Endothelial cell of umbilical vein (primary cell): ENCODE measurements at regions not wholly inside any gene's neighbourhood (a gene's known extent, or its start where the extent isn't known, plus 50 kb on each side); places are given as distances from the start of the nearest gene placed in this dataset.

ENCODE experiments used
- BruUV-seq: library from RNA; stranded (reverse); fragments of 400-500 nt; replicated peaks from 2 replicates; lab custom pipeline; 2021; lab: Mats Ljungman, UMichigan
- CTCF ChIA-PET: fragments of 300-600, 350-600 bp; sonication (Branson Sonifier 250); formaldehyde crosslinking; loops from one replicate; lab custom pipeline; 2021; ENCODE audit warnings: antibody characterized with exemption, inconsistent platforms; lab: Charles Lee
- POLR2A ChIA-PET: fragments of 300-600, 350-600 bp; sonication (Branson Sonifier 250); formaldehyde crosslinking; loops from one replicate; lab custom pipeline; 2021; ENCODE audit warnings: antibody characterized with exemption, inconsistent platforms; lab: Charles Lee
- DNase-seq: peaks from one replicate; pipeline ENCODE4 v3.0.0-alpha.2; 2011; ENCODE audit warnings: low read depth, low spot score
- FAIRE-seq: peaks from 2 replicates; lab custom pipeline; 2011; peaks lifted over from hg19 to GRCh38; lab: Jason Lieb, UNC
- H2AFZ ChIP-seq: 2 replicates; pipeline ENCODE4 v1.6.0; 2012; ENCODE audit warnings: low read depth, low read length, control low read depth, inconsistent platforms
- H3K27ac ChIP-seq: 2 replicates; pipeline ENCODE4 v1.5.1; 2011; ENCODE audit warnings: low read depth, mild to moderate bottlenecking, control low read depth, low read length, moderate library complexity; ENCODE audit not compliant: insufficient read depth
- H3K27me3 ChIP-seq, 2 experiments: 2 replicates each; pipeline versions ENCODE4 v1.6.0 to v1.6.1; 2011; ENCODE audit warnings: low read length in 2 of 2, mixed read lengths in 1 of 2; ENCODE audit not compliant: control insufficient read depth in 2 of 2, insufficient read depth in 2 of 2
- H3K36me3 ChIP-seq, 2 experiments: 2 replicates in 1 of 2; 3 replicates in 1 of 2; pipeline ENCODE4 v1.5.1; 2011; ENCODE audit warnings: low read length in 2 of 2, mild to moderate bottlenecking in 1 of 2, moderate library complexity in 1 of 2; ENCODE audit not compliant: control insufficient read depth in 2 of 2, insufficient read depth in 2 of 2; ENCODE audit errors: extremely low read depth in 1 of 2
- H3K4me1 ChIP-seq: 3 replicates; pipeline ENCODE4 v1.5.1; 2011; ENCODE audit warnings: mild to moderate bottlenecking, low read length; ENCODE audit not compliant: control insufficient read depth, insufficient read depth; ENCODE audit errors: extremely low read depth
- H3K4me2 ChIP-seq: 2 replicates; pipeline ENCODE4 v1.6.1; 2011; ENCODE audit warnings: low read length, control low read depth, mixed read lengths; ENCODE audit not compliant: insufficient read depth
- H3K4me3 ChIP-seq, 3 experiments: fragments of 200-600 bp in 1 of 3; sonication (generic), shearing (Covaris generic) in 1 of 3; replicated peaks in 1 of 3; 2 replicates each; pipeline ENCODE4 v1.5.1; 2011 to 2016; ENCODE audit warnings: control low read depth in 3 of 3, low read length in 3 of 3, mild to moderate bottlenecking in 2 of 3, inconsistent platforms in 1 of 3, low read depth in 1 of 3, moderate library complexity in 1 of 3; ENCODE audit not compliant: insufficient read depth in 1 of 3
- H3K79me2 ChIP-seq: 2 replicates; pipeline ENCODE4 v1.6.0; 2012; ENCODE audit warnings: low read length, inconsistent platforms; ENCODE audit not compliant: control insufficient read depth, insufficient read depth
- H3K9ac ChIP-seq: replicated peaks from 2 replicates; pipeline ENCODE3; 2011; ENCODE audit warnings: low read length, control low read depth; ENCODE audit not compliant: insufficient read depth; ENCODE audit errors: extremely low read depth
- H3K9me1 ChIP-seq: replicated peaks from 3 replicates; pipeline ENCODE4 v1.6.0; 2011; ENCODE audit warnings: mild to moderate bottlenecking, low read length; ENCODE audit not compliant: control insufficient read depth, insufficient read depth; ENCODE audit errors: extremely low read depth
- H3K9me3 ChIP-seq: replicated peaks from 2 replicates; pipeline ENCODE4 v1.5.1; 2012; ENCODE audit warnings: low read length, inconsistent platforms; ENCODE audit not compliant: control insufficient read depth, insufficient read depth
- H4K20me1 ChIP-seq: replicated peaks from 2 replicates; pipeline ENCODE3; 2011; ENCODE audit warnings: mild to moderate bottlenecking, low read length; ENCODE audit not compliant: control insufficient read depth, insufficient read depth; ENCODE audit errors: extremely low read depth
- CTCF ChIP-seq, 2 donors: IDR thresholded peaks; 1 replicate in 1 of 2; 2 replicates in 1 of 2; pipeline ENCODE4 v1.5.1; 2011; ENCODE audit warnings: low read length in 2 of 2, mild to moderate bottlenecking in 2 of 2, moderate library complexity in 2 of 2, control low read depth in 1 of 2, inconsistent platforms in 1 of 2, low read depth in 1 of 2; ENCODE audit not compliant: insufficient read depth in 1 of 2; ENCODE audit errors: extremely low read depth in 1 of 2
- FOS ChIP-seq: IDR thresholded peaks from 2 replicates; pipeline ENCODE4 v1.6.1; 2011; ENCODE audit warnings: mild to moderate bottlenecking, low read length, moderate library complexity, borderline replicate concordance; ENCODE audit not compliant: insufficient read depth
- JUN ChIP-seq: IDR thresholded peaks from 2 replicates; pipeline ENCODE4 v1.6.1; 2011; ENCODE audit warnings: borderline replicate concordance, low read depth; ENCODE audit not compliant: insufficient read length, insufficient read depth
- MYC ChIP-seq: IDR thresholded peaks from one replicate; pipeline ENCODE4 v1.6.1; 2011; ENCODE audit warnings: mild to moderate bottlenecking, low read depth, low read length
- POLR2AphosphoS5 ChIP-seq: IDR thresholded peaks from 2 replicates; pipeline ENCODE4 v1.6.1; 2012; ENCODE audit warnings: low read depth, mild to moderate bottlenecking, control low read depth, low read length, moderate library complexity; ENCODE audit not compliant: insufficient read depth
- dilution Hi-C: fragments of 300-500 bp; cut with MboI; formaldehyde crosslinking; loops from one replicate; pipeline ENCODE4 v1.15.0; 2019; ENCODE audit warnings: low sequenced_read_pairs; ENCODE audit not compliant: extremely low pct_ligation_motif_present
- intact Hi-C: fragments of 100-400 bp; cut with micrococcal nuclease; formaldehyde crosslinking; loops from one replicate; pipeline ENCODE4 v1.10.0; 2022

- no peak overlapping the region for H2AFZ ChIP-seq
- TF ChIP-seq MYC (no peak), FOS (no peak), JUN (no peak), POLR2AphosphoS5 (no peak)
- DNase-seq = no peak
- H3K79me2 ChIP-seq = no peaks in the 10 kb centered on the region
- H3K9me3 ChIP-seq = no peaks in the 10 kb centered on the region
- no peak overlapping the region for H3K9ac ChIP-seq
- H3K36me3 ChIP-seq = no peaks in the 10 kb centered on the region
- H3K9me1 ChIP-seq = no peaks in the 10 kb centered on the region
- intact Hi-C loops (no loop called here), dilution Hi-C loops (no loop called here)
- FAIRE-seq = no peak
- H3K4me1 ChIP-seq = no peaks in the 10 kb centered on the region
- no peaks in the 10 kb centered on the region for H4K20me1 ChIP-seq
- ChIA-PET POLR2A (no interaction called here), CTCF (no interaction called here)
- BruUV-seq = no TSS peak
- H3K4me2 ChIP-seq = no peak overlapping the region
- H3K27ac ChIP-seq = no peak overlapping the region
- H3K4me3 ChIP-seq = no peak overlapping the region
- no peaks in the 10 kb centered on the region for H3K27me3 ChIP-seq
Observed at GRCh38 chr4:101718810-101719209, 71.7 kb upstream of the BANK1 start.

- ChIA-PET CTCF (interaction anchor here (1.0 kb wide), 1 partner anchor 19 kb away, joined by 3 read pairs; no protein-coding TSS in a partner anchor), POLR2A (no interaction called here)
- DNase-seq = no peak
- Histone ChIP-seq H4K20me1 (no peaks in the 10 kb centered on the region), H3K9me1 (no peaks in the 10 kb centered on the region), H3K9me3 (no peaks in the 10 kb centered on the region), H3K36me3 (no peaks in the 10 kb centered on the region), H3K27me3 (no peaks in the 10 kb centered on the region), H3K79me2 (no peaks in the 10 kb centered on the region), H3K4me3 (no peak overlapping the region), H3K9ac (no peak overlapping the region), H3K4me1 (no peaks in the 10 kb centered on the region), H3K4me2 (no peak overlapping the region), H2AFZ (no peak overlapping the region), H3K27ac (no peak overlapping the region)
- dilution Hi-C loops (no loop called here), intact Hi-C loops (no loop called here)
- no TSS peak for BruUV-seq
- TF ChIP-seq CTCF (IDR thresholded peaks at IDR 0.05; ENCODE audit: extremely low read depth in 1 of 2, insufficient read depth in 1 of 2, low read depth in 1 of 2, low read length in 2 of 2) = no peak
- FAIRE-seq = no peak
Observed at GRCh38 chr4:101711590-101712260, 78.8 kb upstream of the BANK1 start.
